PC-9 (cell line): ENCODE measurements at regions not wholly inside any gene's neighbourhood (a gene's known extent, or its start where the extent isn't known, plus 50 kb on each side); places are given as distances from the start of the nearest gene placed in this dataset.
"Not testable (repeated sequence)": the region's sequence is repeated elsewhere in the genome, so short reads cannot be mapped to it uniquely, and the experiment has no call there.

ENCODE experiments used
- BruUV-seq: library from RNA; stranded (reverse); fragments of 400-500 nt; replicated peaks from 2 replicates; lab custom pipeline; 2021; lab: Mats Ljungman, UMichigan
- CTCF ChIA-PET: fragments of 300-600 bp; sonication (Branson Sonifier 250); formaldehyde crosslinking; loops from one replicate; lab custom pipeline; 2022; ENCODE audit warnings: antibody characterized with exemption; lab: Charles Lee
- POLR2A ChIA-PET: fragments of 300-600 bp; sonication (Branson Sonifier 250); formaldehyde crosslinking; loops from one replicate; lab custom pipeline; 2022; ENCODE audit warnings: antibody characterized with exemption; ENCODE audit not compliant: unreplicated experiment; lab: Charles Lee
- DNase-seq, 2 experiments: peaks; one replicate each; pipeline versions ENCODE4 v3.0.0 to v3.0.0-alpha.2; 2015 to 2022; ENCODE audit warnings: mixed read lengths in 1 of 2
- H2AFZ ChIP-seq: fragments of 200-600 bp; sonication (generic); 2 replicates; pipeline ENCODE4 v1.8.1; 2017; ENCODE audit warnings: antibody characterized with exemption
- H3F3A ChIP-seq: fragments of 200-600 bp; sonication (generic); 2 replicates; pipeline ENCODE4 v1.8.1; 2017; ENCODE audit warnings: antibody characterized with exemption, mild to moderate bottlenecking, low read depth; ENCODE audit not compliant: insufficient read depth
- H3K27ac ChIP-seq: fragments of 200-600 bp; sonication (generic); 2 replicates; pipeline ENCODE4 v1.6.1; 2016; ENCODE audit warnings: mixed run types
- H3K27me3 ChIP-seq: fragments of 200-600 bp; sonication (generic); 2 replicates; pipeline ENCODE4 v1.6.1; 2016; ENCODE audit warnings: low read depth, mixed run types; ENCODE audit not compliant: insufficient read depth
- H3K36me3 ChIP-seq: fragments of 200-600 bp; sonication (generic); 2 replicates; pipeline ENCODE4 v1.6.1; 2016; ENCODE audit warnings: low read depth, mixed run types
- H3K4me1 ChIP-seq: fragments of 200-600 bp; sonication (generic); replicated peaks from 2 replicates; pipeline ENCODE4 v1.6.1; 2016; ENCODE audit warnings: mixed run types; ENCODE audit not compliant: insufficient read depth
- H3K4me2 ChIP-seq: fragments of 200-600 bp; sonication (generic); 2 replicates; pipeline ENCODE4 v1.6.1; 2017; ENCODE audit warnings: mixed run types
- H3K4me3 ChIP-seq: fragments of 200-600 bp; sonication (generic); 2 replicates; pipeline ENCODE4 v1.6.1; 2016; ENCODE audit warnings: mixed run types
- H3K79me2 ChIP-seq: fragments of 200-600 bp; sonication (generic); 2 replicates; pipeline ENCODE4 v1.6.1; 2017; ENCODE audit warnings: low read depth, mixed run types
- H3K9me2 ChIP-seq: fragments of 200-600 bp; sonication (generic); 2 replicates; pipeline ENCODE4 v1.8.1; 2017; ENCODE audit warnings: mild to moderate bottlenecking; ENCODE audit not compliant: insufficient read depth
- H3K9me3 ChIP-seq: fragments of 200-600 bp; sonication (generic); 2 replicates; pipeline ENCODE4 v1.8.1; 2016; ENCODE audit warnings: low read depth; ENCODE audit not compliant: insufficient read depth
- H4K20me1 ChIP-seq: fragments of 200-600 bp; sonication (generic); 2 replicates; pipeline ENCODE4 v1.8.1; 2017; ENCODE audit not compliant: insufficient read depth
- CTCF ChIP-seq: fragments of 200-600 bp; sonication (generic); conservative IDR thresholded peaks from 2 replicates; pipeline ENCODE4 v1.6.1; 2017; ENCODE audit warnings: mixed run types, antibody characterized with exemption, mild to moderate bottlenecking, moderate library complexity
- EZH2 ChIP-seq: fragments of 200-600 bp; sonication (generic); IDR thresholded peaks from 2 replicates; pipeline ENCODE4 v1.8.0; 2017; ENCODE audit warnings: antibody characterized with exemption, low read depth
- intact Hi-C: fragments of 100-400 bp; cut with micrococcal nuclease; formaldehyde crosslinking; loops from one replicate; pipeline ENCODE4 v1.10.0; 2022; ENCODE audit not compliant: unreplicated experiment

DNA sequence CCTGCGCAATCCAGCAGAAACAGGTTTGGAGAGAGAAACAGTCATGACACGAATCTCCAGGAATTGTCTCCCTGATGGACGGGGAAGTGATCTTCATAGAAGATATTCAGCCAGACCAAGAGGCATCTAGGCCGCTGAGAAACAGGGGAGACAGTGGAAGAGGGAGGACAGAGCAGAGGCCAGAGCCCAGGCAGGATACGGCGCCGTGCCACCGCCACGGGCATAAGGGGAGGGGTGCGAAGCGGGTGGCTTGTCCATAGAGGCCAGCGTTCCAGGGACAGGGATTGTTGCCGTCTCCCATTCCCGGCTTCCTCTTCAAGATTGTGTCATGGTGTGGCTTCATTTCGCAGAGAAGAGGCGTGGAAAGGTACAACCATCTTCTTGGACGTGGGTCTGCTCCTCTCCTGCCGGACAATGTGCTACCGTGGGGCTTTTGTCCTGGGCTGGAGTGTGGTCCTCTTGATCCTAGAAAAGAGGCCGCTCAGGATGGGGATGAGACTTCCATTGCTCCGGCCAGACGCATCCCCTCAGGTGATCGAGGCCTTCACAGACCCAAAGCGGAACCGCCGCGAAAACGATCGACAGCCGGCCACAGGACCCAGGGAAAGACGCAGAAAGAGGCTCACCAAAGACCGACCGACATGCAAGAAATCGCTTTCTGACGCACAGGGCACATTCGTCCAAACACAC is 118.9 kb upstream of the KCNJ18 start:
- H3K27ac ChIP-seq, intact Hi-C loops: not testable (repeated sequence)

GRCh38 chr17:21573961-21574610 is 118.2 kb upstream of the KCNJ18 start:
- no peaks in the 10 kb centered on the region for H3K9me3 ChIP-seq
- no peaks in the 10 kb centered on the region for H3F3A ChIP-seq
- H3K36me3 ChIP-seq: no peaks in the 10 kb centered on the region
- intact Hi-C loops: no loop called here
- no peak for DNase-seq
- H3K79me2 ChIP-seq: no peaks in the 10 kb centered on the region
- CTCF ChIA-PET: no interaction called here
- no peaks in the 10 kb centered on the region for H4K20me1 ChIP-seq
- TF ChIP-seq EZH2 (no peak), CTCF (no peak)
- no peak overlapping the region for H3K4me3 ChIP-seq
- H3K4me2 ChIP-seq: no peak overlapping the region
- H3K9me2 ChIP-seq: no peaks in the 10 kb centered on the region
- BruUV-seq: no TSS peak
- no peaks in the 10 kb centered on the region for H3K4me1 ChIP-seq
- H2AFZ ChIP-seq: no peak overlapping the region
- POLR2A ChIA-PET: no interaction called here
- no peak overlapping the region for H3K27ac ChIP-seq
- H3K27me3 ChIP-seq: peaks cover 3% of the 10 kb centered on the region; the same call in 1 of the 2 replicates

More for the DNA sequence above, 118.9 kb upstream of the KCNJ18 start:
- H3K4me3 ChIP-seq, H3F3A ChIP-seq, H3K9me3 ChIP-seq, H3K27me3 ChIP-seq, H4K20me1 ChIP-seq, CTCF ChIA-PET, H3K9me2 ChIP-seq, BruUV-seq, DNase-seq, H2AFZ ChIP-seq, H3K4me2 ChIP-seq, H3K36me3 ChIP-seq, H3K79me2 ChIP-seq, POLR2A ChIA-PET, H3K4me1 ChIP-seq: not testable (repeated sequence)

DNA sequence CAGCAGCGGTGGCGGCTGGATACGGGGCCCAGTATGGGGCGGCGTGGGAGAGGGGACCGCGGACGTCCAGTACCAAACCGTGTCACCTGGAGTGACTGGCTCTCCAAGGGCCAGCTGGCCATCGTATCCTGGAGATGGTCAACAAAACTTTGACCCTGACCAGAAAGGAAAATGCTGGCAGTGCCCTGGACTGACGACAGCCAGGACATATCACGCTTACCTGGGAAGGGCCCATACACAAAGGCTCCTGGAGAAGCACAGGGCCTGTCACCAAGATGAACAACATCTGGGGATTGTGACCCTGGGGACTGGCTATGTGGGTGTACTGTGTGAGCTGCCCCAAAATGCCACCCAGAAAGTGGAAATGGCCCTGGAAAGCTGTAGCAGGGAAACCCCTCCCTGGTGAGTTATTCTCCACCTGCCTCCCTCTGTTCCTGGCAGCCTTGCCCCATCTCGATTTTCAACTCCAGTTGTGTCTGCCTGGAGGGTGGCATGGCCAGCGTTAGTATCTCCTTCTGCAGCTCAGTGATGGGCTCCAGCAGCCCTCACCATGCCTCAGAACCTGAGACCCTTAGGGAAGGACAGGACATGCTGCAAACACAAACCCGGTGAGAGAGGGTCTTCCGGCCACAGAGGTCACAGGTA is 117.6 kb upstream of the KCNJ18 start:
- H3K36me3 ChIP-seq, H3K79me2 ChIP-seq, H3K4me2 ChIP-seq, H3K27ac ChIP-seq, BruUV-seq, intact Hi-C loops, H3K4me1 ChIP-seq, H3K9me3 ChIP-seq, H3K9me2 ChIP-seq, H3K27me3 ChIP-seq, H3K4me3 ChIP-seq, H4K20me1 ChIP-seq, DNase-seq, POLR2A ChIA-PET, CTCF ChIA-PET, H2AFZ ChIP-seq, H3F3A ChIP-seq: not testable (repeated sequence)

GRCh38 chr17:21578783-21579182 is 113.5 kb upstream of the KCNJ18 start:
- H4K20me1 ChIP-seq, intact Hi-C loops, POLR2A ChIA-PET, DNase-seq, H3K79me2 ChIP-seq, H3K4me3 ChIP-seq, H3K27ac ChIP-seq, H3K4me2 ChIP-seq, BruUV-seq, CTCF ChIA-PET, H2AFZ ChIP-seq, H3K27me3 ChIP-seq, H3K9me2 ChIP-seq, H3F3A ChIP-seq, H3K36me3 ChIP-seq, H3K4me1 ChIP-seq, H3K9me3 ChIP-seq: not testable (repeated sequence)
